Colonic mucosa (tissue), 4 donors: ENCODE measurements at regions not wholly inside any gene's neighbourhood (a gene's known extent, or its start where the extent isn't known, plus 50 kb on each side); places are given as distances from the start of the nearest gene placed in this dataset.

Source experiments
- DNase-seq: peaks from one replicate; pipeline ENCODE4 v3.0.0-alpha.2; 2020
- H3K27ac ChIP-seq: fragments of 200-600 bp; one replicate; pipeline ENCODE4 v1.8.0; 2021
- H3K27me3 ChIP-seq: fragments of 200-600 bp; one replicate; pipeline ENCODE4 v1.8.0; 2021
- H3K36me3 ChIP-seq: fragments of 200-600 bp; one replicate; pipeline ENCODE4 v1.8.0; 2021
- H3K4me1 ChIP-seq: fragments of 200-600 bp; one replicate; pipeline ENCODE4 v1.8.0; 2021; ENCODE audit warnings: mild to moderate bottlenecking
- H3K4me3 ChIP-seq: fragments of 200-600 bp; one replicate; pipeline ENCODE4 v1.8.0; 2021
- H3K9ac ChIP-seq, 2 donors: one replicate each; pipeline ENCODE4 v1.7.0; 2013; ENCODE audit warnings: control low read depth in 2 of 2, low read depth in 2 of 2, low read length in 2 of 2
- H3K9me3 ChIP-seq: fragments of 200-600 bp; one replicate; pipeline ENCODE4 v1.8.0; 2021
- CTCF ChIP-seq: fragments of 200-600 bp; IDR thresholded peaks from one replicate; pipeline ENCODE4 v1.8.0; 2022; ENCODE audit warnings: antibody characterized with exemption, mild to moderate bottlenecking
- intact Hi-C: fragments of 100-400 bp; cut with DNase I; formaldehyde crosslinking; loops from one replicate; pipeline ENCODE4 v1.14.1; 2022
- donor health status: healthy.
- donor health status: DM: no; HTN: no; CAD: no.
- donor health status: DM: no; HTN: no; CAD: no.

- no peak for TF ChIP-seq CTCF
- no peak overlapping the region for H3K9ac ChIP-seq
- no peak overlapping the region for H3K4me3 ChIP-seq
- no peaks in the 10 kb centered on the region for H3K36me3 ChIP-seq
- intact Hi-C loops: no loop called here
- H3K4me1 ChIP-seq: no peaks in the 10 kb centered on the region
- no peak for DNase-seq
- H3K27ac ChIP-seq: no peak overlapping the region
- H3K27me3 ChIP-seq: no peaks in the 10 kb centered on the region
- H3K9me3 ChIP-seq: no peaks in the 10 kb centered on the region
Measured at GRCh38 chr15:97547381-97547780, 413.1 kb upstream of the ARRDC4 start.

- no peaks in the 10 kb centered on the region for H3K27me3 ChIP-seq
- intact Hi-C loops: no loop called here
- no peak overlapping the region for H3K9ac ChIP-seq
- no peak for TF ChIP-seq CTCF
- no peak overlapping the region for H3K4me3 ChIP-seq
- H3K4me1 ChIP-seq: no peaks in the 10 kb centered on the region
- H3K36me3 ChIP-seq: no peaks in the 10 kb centered on the region
- no peak overlapping the region for H3K27ac ChIP-seq
- no peaks in the 10 kb centered on the region for H3K9me3 ChIP-seq
- no peak for DNase-seq
Measured at GRCh38 chr15:97561529-97561928, 399.0 kb upstream of the ARRDC4 start.

GRCh38 chr15:97563516-97563915 is 397.0 kb upstream of the ARRDC4 start:
- Histone ChIP-seq H3K27ac (no peak overlapping the region), H3K4me3 (no peak overlapping the region), H3K9me3 (no peaks in the 10 kb centered on the region), H3K27me3 (no peaks in the 10 kb centered on the region), H3K4me1 (no peaks in the 10 kb centered on the region), H3K9ac (no peak overlapping the region), H3K36me3 (no peaks in the 10 kb centered on the region)
- DNase-seq: no peak
- intact Hi-C loops: no loop called here
- no peak for TF ChIP-seq CTCF

GRCh38 chr15:97566961-97567360 is 393.5 kb upstream of the ARRDC4 start:
- Histone ChIP-seq H3K27ac (no peak overlapping the region), H3K36me3 (no peaks in the 10 kb centered on the region), H3K4me3 (no peak overlapping the region), H3K9me3 (no peaks in the 10 kb centered on the region), H3K27me3 (no peaks in the 10 kb centered on the region), H3K9ac (no peak overlapping the region), H3K4me1 (no peaks in the 10 kb centered on the region)
- intact Hi-C loops: no loop called here
- no peak for DNase-seq
- TF ChIP-seq CTCF: no peak

GRCh38 chr15:97567411-97567810 is 393.1 kb upstream of the ARRDC4 start:
- intact Hi-C loops: no loop called here
- no peak overlapping the region for H3K9ac ChIP-seq
- H3K4me3 ChIP-seq: no peak overlapping the region
- no peaks in the 10 kb centered on the region for H3K27me3 ChIP-seq
- no peaks in the 10 kb centered on the region for H3K9me3 ChIP-seq
- H3K36me3 ChIP-seq: no peaks in the 10 kb centered on the region
- H3K27ac ChIP-seq: no peak overlapping the region
- no peaks in the 10 kb centered on the region for H3K4me1 ChIP-seq
- DNase-seq: no peak
- TF ChIP-seq CTCF: no peak
